Fibroblast of lung (primary cell): ENCODE measurements at regions not wholly inside any gene's neighbourhood (a gene's known extent, or its start where the extent isn't known, plus 50 kb on each side); places are given as distances from the start of the nearest gene placed in this dataset.

Experiments used
- DNase-seq, 2 donors: peaks; one replicate each; pipeline versions ENCODE4 v3.0.0 to v3.0.0-alpha.2; 2010; ENCODE audit warnings: low read depth in 2 of 2
- H2AFZ ChIP-seq: 2 replicates; pipeline ENCODE4 v1.5.1; 2012; ENCODE audit warnings: low read length, control low read depth, inconsistent platforms
- H3K27ac ChIP-seq: 2 replicates; pipeline ENCODE4 v1.5.1; 2011; ENCODE audit warnings: low read length, control low read depth; ENCODE audit not compliant: insufficient read depth
- H3K27me3 ChIP-seq: 2 replicates; pipeline ENCODE4 v1.5.1; 2011; ENCODE audit warnings: mild to moderate bottlenecking, low read length; ENCODE audit not compliant: control insufficient read depth, insufficient read depth
- H3K36me3 ChIP-seq: 2 replicates; pipeline ENCODE4 v1.5.1; 2011; ENCODE audit warnings: low read length; ENCODE audit not compliant: control insufficient read depth, insufficient read depth
- H3K4me1 ChIP-seq: 2 replicates; pipeline ENCODE4 v1.5.1; 2011; ENCODE audit warnings: low read length; ENCODE audit not compliant: control insufficient read depth, insufficient read depth; ENCODE audit errors: extremely low read depth
- H3K4me2 ChIP-seq: 2 replicates; pipeline ENCODE4 v1.5.1; 2011; ENCODE audit warnings: low read length, control low read depth; ENCODE audit not compliant: insufficient read depth; ENCODE audit errors: extremely low read depth
- H3K4me3 ChIP-seq, 4 experiments: fragments of 200-600 bp in 1 of 4; sonication (generic) in 1 of 4; replicated peaks in 1 of 4; 2 replicates each; pipeline ENCODE4 v1.5.1; 2011 to 2016; ENCODE audit warnings: low read length in 4 of 4, low read depth in 3 of 4, mild to moderate bottlenecking in 3 of 4, control low read depth in 2 of 4, inconsistent platforms in 1 of 4, mixed read lengths in 1 of 4; ENCODE audit not compliant: insufficient read depth in 1 of 4; ENCODE audit errors: control extremely low read depth in 1 of 4
- H3K79me2 ChIP-seq: 2 replicates; pipeline ENCODE4 v1.5.1; 2012; ENCODE audit warnings: mild to moderate bottlenecking, low read length, inconsistent platforms; ENCODE audit not compliant: control insufficient read depth, insufficient read depth
- H3K9ac ChIP-seq: 2 replicates; pipeline ENCODE4 v1.5.1; 2011; ENCODE audit warnings: mild to moderate bottlenecking, low read length, control low read depth; ENCODE audit not compliant: insufficient read depth
- H3K9me3 ChIP-seq: 2 replicates; pipeline ENCODE4 v1.5.1; 2012; ENCODE audit warnings: low read depth, low read length; ENCODE audit not compliant: control insufficient read depth, insufficient read depth
- H4K20me1 ChIP-seq: 2 replicates; pipeline ENCODE4 v1.5.1; 2011; ENCODE audit warnings: low read length; ENCODE audit not compliant: control insufficient read depth, insufficient read depth; ENCODE audit errors: extremely low read depth
- EZH2 ChIP-seq: IDR thresholded peaks from 2 replicates; pipeline ENCODE4 v1.5.1; 2012; ENCODE audit warnings: low read length, control low read depth, mild to moderate bottlenecking; ENCODE audit errors: missing control alignments
- TF ChIP-seq, protein P1 (sequence below), 2 donors: IDR thresholded peaks in 1 of 2; conservative IDR thresholded peaks in 1 of 2; 1 replicate in 1 of 2; 2 replicates in 1 of 2; pipeline ENCODE4 v1.5.1; 2011 to 2012; ENCODE audit warnings: low read length in 2 of 2, control low read depth in 1 of 2, inconsistent platforms in 1 of 2, low read depth in 1 of 2, mild to moderate bottlenecking in 1 of 2

DNA sequence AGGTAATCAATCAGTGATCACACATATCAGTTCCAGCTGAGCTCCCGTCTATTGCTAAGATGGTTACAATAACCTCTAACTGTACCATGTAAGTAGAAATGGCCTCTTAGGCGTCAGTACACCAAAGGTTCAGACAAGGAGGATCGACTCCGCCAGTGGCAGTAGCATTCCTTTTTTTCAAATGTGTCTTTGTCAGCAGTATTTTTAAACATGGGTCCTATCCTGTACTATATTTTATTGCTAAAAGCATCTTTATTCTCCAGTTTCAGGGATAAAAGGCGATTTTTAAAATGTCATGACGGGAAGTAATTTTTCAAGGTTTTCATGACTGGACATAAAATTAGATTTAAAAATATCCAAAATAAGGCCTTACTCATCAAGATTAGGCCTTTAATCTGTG is 64.8 kb upstream of the TBCA start:
- no peaks in the 10 kb centered on the region for H3K79me2 ChIP-seq
- H3K4me1 ChIP-seq, result no peaks in the 10 kb centered on the region
- no peaks in the 10 kb centered on the region for H3K36me3 ChIP-seq
- H3K9me3 ChIP-seq, result no peaks in the 10 kb centered on the region
- no peak for DNase-seq
- no peaks in the 10 kb centered on the region for H4K20me1 ChIP-seq
- H3K4me3 ChIP-seq, result no peak overlapping the region
- no peak for TF ChIP-seq EZH2
- TF ChIP-seq, protein P1, sequence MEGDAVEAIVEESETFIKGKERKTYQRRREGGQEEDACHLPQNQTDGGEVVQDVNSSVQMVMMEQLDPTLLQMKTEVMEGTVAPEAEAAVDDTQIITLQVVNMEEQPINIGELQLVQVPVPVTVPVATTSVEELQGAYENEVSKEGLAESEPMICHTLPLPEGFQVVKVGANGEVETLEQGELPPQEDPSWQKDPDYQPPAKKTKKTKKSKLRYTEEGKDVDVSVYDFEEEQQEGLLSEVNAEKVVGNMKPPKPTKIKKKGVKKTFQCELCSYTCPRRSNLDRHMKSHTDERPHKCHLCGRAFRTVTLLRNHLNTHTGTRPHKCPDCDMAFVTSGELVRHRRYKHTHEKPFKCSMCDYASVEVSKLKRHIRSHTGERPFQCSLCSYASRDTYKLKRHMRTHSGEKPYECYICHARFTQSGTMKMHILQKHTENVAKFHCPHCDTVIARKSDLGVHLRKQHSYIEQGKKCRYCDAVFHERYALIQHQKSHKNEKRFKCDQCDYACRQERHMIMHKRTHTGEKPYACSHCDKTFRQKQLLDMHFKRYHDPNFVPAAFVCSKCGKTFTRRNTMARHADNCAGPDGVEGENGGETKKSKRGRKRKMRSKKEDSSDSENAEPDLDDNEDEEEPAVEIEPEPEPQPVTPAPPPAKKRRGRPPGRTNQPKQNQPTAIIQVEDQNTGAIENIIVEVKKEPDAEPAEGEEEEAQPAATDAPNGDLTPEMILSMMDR (conservative IDR thresholded peaks at IDR 0.05 in 1 of 2, IDR thresholded peaks at IDR 0.05 in 1 of 2; ENCODE audit: low read depth in 1 of 2, low read length in 2 of 2), result no peak
- H2AFZ ChIP-seq, result no peak overlapping the region
- no peak overlapping the region for H3K27ac ChIP-seq
- no peak overlapping the region for H3K9ac ChIP-seq
- H3K4me2 ChIP-seq, result no peak overlapping the region
- peaks cover 7% of the 10 kb centered on the region for H3K27me3 ChIP-seq

- Histone ChIP-seq H3K4me3 (no peak overlapping the region), H3K27me3 (peaks cover 9% of the 10 kb centered on the region), H3K79me2 (no peaks in the 10 kb centered on the region), H4K20me1 (no peaks in the 10 kb centered on the region), H3K27ac (no peak overlapping the region), H3K9ac (no peak overlapping the region), H3K36me3 (no peaks in the 10 kb centered on the region), H3K9me3 (no peaks in the 10 kb centered on the region), H3K4me2 (no peak overlapping the region), H3K4me1 (no peaks in the 10 kb centered on the region), H2AFZ (no peak overlapping the region)
- DNase-seq, result no peak
- TF ChIP-seq, protein P1 (conservative IDR thresholded peaks at IDR 0.05 in 1 of 2, IDR thresholded peaks at IDR 0.05 in 1 of 2; ENCODE audit: low read depth in 1 of 2, low read length in 2 of 2), result no peak
- no peak for TF ChIP-seq EZH2
Observed at GRCh38 chr5:77839691-77840090, 63.6 kb upstream of the TBCA start.

- TF ChIP-seq EZH2, result no peak
- Histone ChIP-seq H3K9me3 (no peaks in the 10 kb centered on the region), H3K4me1 (no peaks in the 10 kb centered on the region), H3K4me2 (no peak overlapping the region), H3K4me3 (no peak overlapping the region), H3K9ac (no peak overlapping the region), H3K36me3 (no peaks in the 10 kb centered on the region), H2AFZ (no peak overlapping the region), H3K27ac (no peak overlapping the region), H4K20me1 (no peaks in the 10 kb centered on the region), H3K79me2 (no peaks in the 10 kb centered on the region), H3K27me3 (peaks cover 15% of the 10 kb centered on the region)
- DNase-seq, result no peak
Observed at GRCh38 chr5:77832938-77833337, 56.8 kb upstream of the TBCA start.
